ENCODE measurements at regions not wholly inside any gene's neighbourhood (a gene's known extent, or its start where the extent isn't known, plus 50 kb on each side); places are given as distances from the start of the nearest gene placed in this dataset.
"Not testable (repeated sequence)": the region's sequence is repeated elsewhere in the genome, so short reads cannot be mapped to it uniquely, and the experiment has no call there.

DNA sequence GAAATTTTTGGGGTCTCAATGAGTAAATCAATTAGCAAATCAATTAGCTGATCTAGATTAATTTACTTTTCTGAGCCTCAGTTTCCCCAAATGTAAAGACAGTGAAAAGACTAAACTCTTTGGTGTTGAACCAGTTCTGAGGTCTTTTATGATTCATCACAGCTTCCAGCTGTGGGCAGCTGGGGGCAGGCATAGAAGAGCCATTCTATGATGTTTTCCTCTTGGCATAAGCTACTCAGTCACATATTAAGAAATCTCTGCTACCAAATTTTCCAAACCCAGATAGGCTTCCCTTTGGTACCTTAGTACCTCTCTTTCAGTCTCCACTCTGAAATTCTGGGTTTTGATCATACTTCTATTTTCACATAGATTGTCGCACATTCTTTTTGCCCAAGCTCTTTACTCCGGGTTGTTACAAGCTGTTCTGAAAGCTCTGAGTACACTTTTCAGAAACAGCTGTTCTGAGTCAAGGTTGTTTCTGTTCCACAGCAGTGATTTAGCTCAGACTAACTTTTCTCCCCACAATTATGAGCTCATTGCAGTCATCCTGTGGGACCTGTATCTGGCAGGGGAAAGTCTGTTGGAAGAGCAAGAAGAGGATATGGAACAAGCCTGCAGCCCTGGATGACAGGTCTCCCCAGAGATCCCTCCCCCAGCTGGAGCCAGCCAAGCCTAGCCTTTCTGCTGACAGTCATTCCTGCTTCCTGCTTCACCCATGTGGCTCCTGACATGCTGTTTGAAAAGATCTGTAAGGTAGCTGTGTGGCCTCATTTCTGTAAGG, 599.6 kb upstream of the GHITM start:
- H3K27me3 ChIP-seq (replicated peaks; ENCODE audit: control insufficient read depth, insufficient read depth, low read length), result no peaks in the 10 kb centered on the region
- DNase-seq (ENCODE audit: extremely low read depth, insufficient read length), result peak; percentile 60
- TF ChIP-seq, protein P1, sequence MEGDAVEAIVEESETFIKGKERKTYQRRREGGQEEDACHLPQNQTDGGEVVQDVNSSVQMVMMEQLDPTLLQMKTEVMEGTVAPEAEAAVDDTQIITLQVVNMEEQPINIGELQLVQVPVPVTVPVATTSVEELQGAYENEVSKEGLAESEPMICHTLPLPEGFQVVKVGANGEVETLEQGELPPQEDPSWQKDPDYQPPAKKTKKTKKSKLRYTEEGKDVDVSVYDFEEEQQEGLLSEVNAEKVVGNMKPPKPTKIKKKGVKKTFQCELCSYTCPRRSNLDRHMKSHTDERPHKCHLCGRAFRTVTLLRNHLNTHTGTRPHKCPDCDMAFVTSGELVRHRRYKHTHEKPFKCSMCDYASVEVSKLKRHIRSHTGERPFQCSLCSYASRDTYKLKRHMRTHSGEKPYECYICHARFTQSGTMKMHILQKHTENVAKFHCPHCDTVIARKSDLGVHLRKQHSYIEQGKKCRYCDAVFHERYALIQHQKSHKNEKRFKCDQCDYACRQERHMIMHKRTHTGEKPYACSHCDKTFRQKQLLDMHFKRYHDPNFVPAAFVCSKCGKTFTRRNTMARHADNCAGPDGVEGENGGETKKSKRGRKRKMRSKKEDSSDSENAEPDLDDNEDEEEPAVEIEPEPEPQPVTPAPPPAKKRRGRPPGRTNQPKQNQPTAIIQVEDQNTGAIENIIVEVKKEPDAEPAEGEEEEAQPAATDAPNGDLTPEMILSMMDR (IDR thresholded peaks at IDR 0.05; ENCODE audit: insufficient read depth, low read length, poor library complexity, severe bottlenecking), result no peak
- no peaks in the 10 kb centered on the region for H3K36me3 ChIP-seq (ENCODE audit: control insufficient read depth, insufficient read depth, low read length)
- H3K4me3 ChIP-seq (replicated peaks; ENCODE audit: low read depth, low read length), result peak overlapping the region; percentile 50

DNA sequence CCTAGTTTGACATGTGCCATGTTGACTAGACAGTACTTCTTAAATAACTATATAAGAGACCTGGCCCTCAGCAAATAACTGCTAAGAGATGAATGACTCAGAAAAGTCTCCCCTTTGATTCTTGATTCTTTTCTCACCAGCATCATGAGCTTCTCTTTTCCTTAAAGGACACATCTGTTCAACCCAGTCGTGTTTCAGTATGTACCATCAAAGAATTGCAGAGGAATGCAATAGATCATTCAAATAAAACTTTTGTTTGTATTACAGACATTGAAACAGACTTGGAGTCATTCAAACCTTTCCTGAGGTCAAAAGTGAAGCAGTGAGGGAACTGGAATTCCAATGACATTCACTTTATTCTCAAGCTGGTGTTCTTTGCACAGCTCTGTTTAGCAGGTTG, 598.3 kb upstream of the GHITM start:
- Histone ChIP-seq H3K27me3 (replicated peaks; ENCODE audit: control insufficient read depth, insufficient read depth, low read length) (no peaks in the 10 kb centered on the region), H3K4me3 (replicated peaks; ENCODE audit: low read depth, low read length) (no peak overlapping the region; the same call in 1 of the 2 replicates), H3K36me3 (ENCODE audit: control insufficient read depth, insufficient read depth, low read length) (no peaks in the 10 kb centered on the region)
- DNase-seq (ENCODE audit: extremely low read depth, insufficient read length), result no peak
- TF ChIP-seq, protein P1 (IDR thresholded peaks at IDR 0.05; ENCODE audit: insufficient read depth, low read length, poor library complexity, severe bottlenecking), result no peak

DNA sequence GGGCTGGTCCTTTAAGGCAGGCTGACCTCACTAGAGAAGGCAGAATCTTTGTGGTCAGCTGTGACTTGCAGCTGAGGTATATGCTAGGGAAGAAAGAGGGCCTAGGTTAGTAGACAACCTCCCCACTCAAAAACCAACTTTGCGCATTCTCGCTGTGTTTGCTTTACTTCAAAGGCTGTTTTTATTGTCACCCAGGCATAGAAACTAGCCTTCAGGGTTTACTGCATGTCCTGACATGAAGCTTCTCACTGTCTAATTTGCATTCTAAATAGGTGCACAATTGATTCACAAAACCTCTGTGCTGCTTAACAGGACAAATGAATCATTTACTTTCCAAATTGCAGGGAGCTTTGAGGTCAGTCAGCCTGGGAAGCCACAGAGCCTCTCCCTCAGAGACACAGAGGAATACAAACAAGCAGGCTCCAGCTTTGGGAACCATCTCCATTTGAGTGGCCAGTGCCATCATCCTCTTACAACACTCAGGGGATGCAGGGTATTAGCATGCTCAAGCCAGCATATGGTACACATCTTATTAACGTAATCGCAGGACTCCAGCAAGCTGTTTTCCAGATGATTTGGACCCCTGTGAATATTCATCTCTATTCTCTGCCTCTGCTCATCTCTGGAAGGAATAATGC, 596.4 kb upstream of the GHITM start:
- H3K36me3 ChIP-seq (ENCODE audit: control insufficient read depth, insufficient read depth, low read length), result no peaks in the 10 kb centered on the region
- H3K4me3 ChIP-seq (replicated peaks; ENCODE audit: low read depth, low read length), result no peak overlapping the region
- TF ChIP-seq, protein P1 (IDR thresholded peaks at IDR 0.05; ENCODE audit: insufficient read depth, low read length, poor library complexity, severe bottlenecking), result no peak
- H3K27me3 ChIP-seq (replicated peaks; ENCODE audit: control insufficient read depth, insufficient read depth, low read length), result no peaks in the 10 kb centered on the region
- DNase-seq (ENCODE audit: extremely low read depth, insufficient read length), result peak; percentile 64

DNA sequence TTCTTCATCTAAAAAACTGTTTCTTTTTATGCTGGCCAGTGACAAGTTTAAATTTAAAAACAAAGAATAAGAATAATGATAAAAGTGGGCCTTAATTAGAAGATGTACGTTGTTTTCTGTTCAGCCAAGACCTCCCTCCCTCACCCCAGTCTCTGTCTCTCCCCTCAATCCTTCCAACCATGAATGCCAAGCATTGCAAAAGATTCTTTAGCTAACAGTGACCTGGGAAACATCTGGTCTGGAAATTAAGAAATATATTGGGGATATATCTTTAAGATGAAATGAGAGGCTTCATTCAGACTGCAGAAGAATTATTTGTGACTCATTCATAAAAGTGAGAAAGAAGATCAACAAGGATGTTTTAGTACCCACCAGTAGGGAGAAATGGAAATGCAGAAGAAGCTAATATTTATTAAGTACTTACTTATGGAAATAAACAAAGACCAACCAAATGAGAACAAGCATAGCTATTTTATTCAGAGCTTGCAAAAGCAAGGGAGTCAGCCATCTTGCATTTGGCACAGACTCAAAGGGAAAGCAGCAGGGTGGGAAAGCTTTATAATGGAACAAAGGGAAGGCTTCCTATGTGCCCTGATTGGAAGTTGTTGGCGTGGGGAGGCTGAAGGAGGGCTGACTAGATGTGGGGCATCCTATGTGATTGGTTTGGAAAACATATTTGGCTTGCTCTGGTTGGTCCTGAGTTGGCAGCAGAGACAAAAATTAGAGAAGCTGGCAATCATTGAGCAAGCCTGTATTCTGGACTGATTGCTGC, 595.4 kb upstream of the GHITM start:
- TF ChIP-seq, protein P1 (IDR thresholded peaks at IDR 0.05; ENCODE audit: insufficient read depth, low read length, poor library complexity, severe bottlenecking), result no peak

GRCh38 chr10:83545901-83546391, 593.4 kb upstream of the GHITM start:
- peak overlapping the region; percentile 17 for H3K4me3 ChIP-seq (replicated peaks; ENCODE audit: low read depth, low read length)
- no peaks in the 10 kb centered on the region for H3K36me3 ChIP-seq (ENCODE audit: control insufficient read depth, insufficient read depth, low read length)
- H3K27me3 ChIP-seq (replicated peaks; ENCODE audit: control insufficient read depth, insufficient read depth, low read length), result no peaks in the 10 kb centered on the region
- TF ChIP-seq, protein P1 (IDR thresholded peaks at IDR 0.05; ENCODE audit: insufficient read depth, low read length, poor library complexity, severe bottlenecking), result no peak
- DNase-seq (ENCODE audit: extremely low read depth, insufficient read length), result peak; percentile 22

More for the DNA sequence above, 595.4 kb upstream of the GHITM start:
- Histone ChIP-seq H3K36me3 (ENCODE audit: control insufficient read depth, insufficient read depth, low read length) (no peaks in the 10 kb centered on the region), H3K27me3 (replicated peaks; ENCODE audit: control insufficient read depth, insufficient read depth, low read length) (no peaks in the 10 kb centered on the region), H3K4me3 (replicated peaks; ENCODE audit: low read depth, low read length) (no peak overlapping the region)
- DNase-seq (ENCODE audit: extremely low read depth, insufficient read length), result no peak

DNA sequence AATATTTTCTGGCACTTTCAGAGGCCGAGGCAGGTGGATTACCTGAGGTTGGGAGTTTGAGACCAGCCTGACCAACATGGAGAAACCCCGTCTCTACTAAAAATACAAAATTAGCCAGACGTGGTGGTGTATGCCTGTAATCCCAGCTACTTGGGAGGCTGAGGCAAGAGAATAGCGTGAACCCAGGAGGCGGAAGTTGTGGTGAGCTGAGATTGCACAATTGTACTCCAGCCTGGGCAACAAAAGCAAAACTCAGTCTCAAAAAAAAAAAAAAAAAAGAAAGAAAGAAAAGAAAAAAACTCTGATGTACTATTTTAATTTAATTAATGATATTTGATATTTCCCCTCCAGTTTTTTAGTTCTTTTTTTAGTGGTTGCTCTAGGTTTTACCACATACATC, 588.1 kb upstream of the GHITM start:
- not testable (repeated sequence) for H3K27me3 ChIP-seq (replicated peaks; ENCODE audit: control insufficient read depth, insufficient read depth, low read length); H3K4me3 ChIP-seq (replicated peaks; ENCODE audit: low read depth, low read length); DNase-seq (ENCODE audit: extremely low read depth, insufficient read length); H3K36me3 ChIP-seq (ENCODE audit: control insufficient read depth, insufficient read depth, low read length)

Data from GM06990 (cell line).